ENCODE measurements at regions not wholly inside any gene's neighbourhood (a gene's known extent, or its start where the extent isn't known, plus 50 kb on each side); places are given as distances from the start of the nearest gene placed in this dataset.

DNA sequence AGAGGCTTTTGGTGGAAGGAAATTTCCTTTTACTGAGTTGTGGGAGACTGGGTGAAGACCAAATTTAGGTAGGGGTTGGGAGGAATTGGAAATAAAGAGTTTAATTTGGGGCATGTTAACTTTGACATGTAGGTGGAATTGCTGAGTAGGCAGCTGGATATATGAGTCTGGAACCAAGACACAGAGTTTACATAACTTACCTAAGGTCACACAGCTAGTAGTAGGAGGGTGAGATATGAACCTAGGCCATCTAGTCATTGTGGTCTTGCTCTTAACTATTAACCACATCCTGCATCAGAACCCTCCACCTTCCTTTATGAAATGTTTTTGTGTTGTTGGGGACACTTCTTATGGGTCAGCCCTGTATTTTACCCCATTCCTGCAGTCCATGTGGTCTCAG is 113.1 kb downstream of the ICOS start:
- no peak for DNase-seq

DNA sequence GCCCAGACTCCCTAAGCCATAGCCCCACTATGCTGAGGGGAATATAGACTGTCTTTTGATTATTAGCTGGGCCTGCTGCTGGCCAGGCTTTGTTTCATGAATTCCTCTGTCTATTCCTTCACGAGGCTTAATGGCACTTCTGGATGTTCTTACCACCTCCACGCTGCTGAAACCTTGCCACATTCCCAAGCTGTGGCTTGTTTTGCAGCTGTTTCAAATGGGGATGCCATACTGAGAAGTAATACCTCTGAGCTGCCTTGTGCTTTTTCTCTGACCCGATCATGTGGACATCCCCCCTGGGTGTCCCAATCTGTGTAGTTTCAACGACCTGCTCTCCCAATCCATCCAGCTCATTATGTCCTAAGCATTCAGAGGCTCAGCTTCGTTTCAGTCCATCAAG is 114.1 kb downstream of the ICOS start:
- no peak for DNase-seq

DNA sequence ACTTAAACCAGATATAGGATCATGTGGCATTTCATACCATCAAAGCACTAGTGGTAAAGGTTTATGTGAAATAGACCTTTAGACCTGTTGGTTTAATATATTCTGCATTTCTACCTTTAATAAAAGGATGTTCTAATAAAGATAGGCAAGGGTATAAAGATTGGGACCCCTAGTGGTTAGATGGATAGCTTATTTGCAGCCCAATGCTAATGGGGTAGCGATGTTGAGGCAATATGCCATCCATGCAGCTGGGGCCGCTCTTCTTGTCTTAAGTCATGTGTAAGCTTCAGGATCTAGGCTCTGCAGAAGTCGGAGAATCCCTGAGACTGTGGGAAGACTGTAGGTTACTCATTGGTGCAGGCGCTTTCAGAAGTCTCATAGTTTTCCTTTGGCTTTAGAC is 114.9 kb downstream of the ICOS start:
- DNase-seq = no peak

DNA sequence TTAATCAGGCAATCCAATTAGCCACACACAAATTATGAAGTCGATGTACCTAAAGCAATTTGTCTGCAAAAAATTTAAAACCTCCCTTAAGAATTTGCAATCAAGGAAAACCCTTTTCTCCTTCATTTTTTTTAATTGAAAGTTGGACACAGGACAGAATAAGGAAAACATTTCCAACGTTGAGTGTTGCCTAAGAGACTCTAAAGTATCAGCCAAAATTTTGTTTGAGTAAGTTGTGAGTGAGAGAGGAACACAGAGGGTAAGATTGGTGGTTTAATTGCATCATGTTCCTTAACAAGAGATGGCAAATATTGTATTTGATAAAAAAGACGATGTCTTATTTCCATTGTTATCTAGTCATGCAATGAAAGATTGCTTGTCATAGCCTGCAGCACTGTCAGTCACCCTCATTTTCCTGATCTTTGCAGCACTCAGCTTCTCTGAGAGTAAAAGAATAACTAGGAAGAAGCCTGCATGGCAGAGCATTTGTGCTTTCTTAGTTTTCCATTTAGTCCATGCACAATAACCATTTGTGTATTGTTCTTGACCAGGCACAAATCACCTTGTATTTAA is 115.5 kb downstream of the ICOS start:
- DNase-seq = no peak

DNA sequence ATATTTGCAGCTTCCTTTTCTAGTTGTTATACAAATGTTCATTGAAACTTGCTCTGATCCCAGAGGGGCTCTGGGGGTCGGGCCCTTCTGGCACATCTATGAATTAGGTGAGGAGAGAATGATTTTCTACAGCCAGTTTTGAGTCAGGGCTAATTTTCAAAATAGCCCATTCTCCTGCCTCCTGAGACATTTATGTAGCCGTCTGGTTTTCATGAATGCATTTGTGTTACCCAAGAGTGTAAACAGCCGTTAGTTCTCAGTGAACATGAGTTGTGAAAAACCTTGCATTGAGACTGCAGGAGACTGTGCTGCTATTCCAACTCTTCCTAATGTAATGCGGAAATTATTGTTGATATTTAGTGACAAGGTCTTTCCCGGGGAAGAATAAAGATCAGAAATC is 122.5 kb downstream of the ICOS start:
- no peak for DNase-seq

DNA sequence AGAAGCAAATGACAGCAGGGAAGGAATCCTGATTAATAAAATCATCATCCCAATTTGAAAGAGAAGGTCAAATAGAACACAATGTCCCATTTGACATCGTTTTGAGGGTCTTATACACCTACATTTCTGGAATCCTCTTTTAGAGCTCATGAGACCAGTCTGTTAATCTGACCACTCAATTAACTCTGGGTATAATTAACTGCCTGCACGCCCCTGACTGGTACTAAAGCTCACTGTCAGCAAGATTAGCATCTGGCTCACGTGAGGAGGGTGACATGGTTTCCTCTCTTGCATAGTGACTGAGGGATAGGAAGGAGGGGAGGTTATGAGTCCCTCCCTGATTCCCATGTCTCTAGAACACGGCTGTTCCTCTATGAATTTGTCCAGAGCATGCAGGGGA is 124.3 kb downstream of the ICOS start:
- DNase-seq = no peak

DNA sequence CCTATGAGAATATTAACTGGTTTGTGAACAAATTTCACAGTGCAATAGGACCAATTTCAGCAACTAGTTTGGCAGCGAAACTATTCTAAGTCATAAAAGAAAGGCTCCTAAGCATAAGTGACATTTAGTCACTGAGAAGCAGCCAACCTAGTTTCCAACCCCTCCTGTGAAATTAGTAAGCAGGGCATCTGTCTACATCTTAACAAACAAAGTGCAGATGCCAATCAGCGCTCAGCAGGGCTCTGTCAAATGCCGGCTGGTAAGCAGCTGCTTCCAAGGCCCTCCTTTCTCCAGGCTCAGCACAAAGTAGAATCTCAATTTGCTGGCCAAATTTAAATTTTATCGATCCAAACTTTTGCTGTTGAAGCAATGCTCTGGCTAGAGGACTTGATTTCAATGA is 124.7 kb downstream of the ICOS start:
- no peak for DNase-seq

DNA sequence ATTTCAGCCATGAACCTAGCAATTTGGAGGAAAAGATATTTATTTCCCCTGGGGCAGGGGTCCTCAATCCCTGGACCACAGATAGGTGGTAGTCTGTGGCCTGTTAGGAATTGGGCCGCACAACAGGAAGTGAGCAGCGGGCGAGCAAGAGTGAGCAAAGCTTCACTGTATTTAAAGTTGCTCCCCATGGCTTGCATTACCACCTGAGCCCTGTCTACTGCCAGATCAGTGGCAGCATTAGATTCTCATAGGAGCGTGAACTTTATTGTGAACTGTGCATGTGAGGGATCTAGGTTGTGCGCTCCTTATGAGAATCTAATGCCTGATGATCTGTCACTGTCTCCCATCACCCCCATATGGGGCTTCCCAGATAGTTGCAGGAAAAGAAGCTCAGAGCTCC is 127.6 kb downstream of the ICOS start:
- DNase-seq = no peak

- no peak for DNase-seq
These were observed 129.0 kb downstream of the ICOS start for GRCh38 chr2:204065566-204065965.

DNA sequence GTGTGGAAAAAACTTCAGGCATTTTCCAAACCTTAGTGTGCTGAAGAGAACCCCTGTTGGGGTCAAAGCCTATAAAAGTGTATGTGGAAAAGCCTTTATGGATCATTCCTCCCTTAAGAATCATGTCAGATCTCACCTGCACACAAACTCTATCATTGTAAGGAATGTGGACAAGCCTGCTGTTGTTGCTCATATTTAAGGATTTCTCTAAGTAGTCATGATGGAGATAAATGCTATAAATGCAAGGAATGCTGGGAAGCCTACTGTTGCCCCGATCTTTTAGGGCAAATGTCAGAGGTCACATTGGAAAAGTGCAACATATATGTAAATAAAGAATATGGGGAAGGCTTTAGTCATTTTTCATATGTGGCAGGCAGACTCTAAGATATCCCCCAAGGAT is 129.5 kb downstream of the ICOS start:
- DNase-seq = no peak

GRCh38 chr2:204069804-204070203 is 133.2 kb downstream of the ICOS start:
- DNase-seq = no peak

DNA sequence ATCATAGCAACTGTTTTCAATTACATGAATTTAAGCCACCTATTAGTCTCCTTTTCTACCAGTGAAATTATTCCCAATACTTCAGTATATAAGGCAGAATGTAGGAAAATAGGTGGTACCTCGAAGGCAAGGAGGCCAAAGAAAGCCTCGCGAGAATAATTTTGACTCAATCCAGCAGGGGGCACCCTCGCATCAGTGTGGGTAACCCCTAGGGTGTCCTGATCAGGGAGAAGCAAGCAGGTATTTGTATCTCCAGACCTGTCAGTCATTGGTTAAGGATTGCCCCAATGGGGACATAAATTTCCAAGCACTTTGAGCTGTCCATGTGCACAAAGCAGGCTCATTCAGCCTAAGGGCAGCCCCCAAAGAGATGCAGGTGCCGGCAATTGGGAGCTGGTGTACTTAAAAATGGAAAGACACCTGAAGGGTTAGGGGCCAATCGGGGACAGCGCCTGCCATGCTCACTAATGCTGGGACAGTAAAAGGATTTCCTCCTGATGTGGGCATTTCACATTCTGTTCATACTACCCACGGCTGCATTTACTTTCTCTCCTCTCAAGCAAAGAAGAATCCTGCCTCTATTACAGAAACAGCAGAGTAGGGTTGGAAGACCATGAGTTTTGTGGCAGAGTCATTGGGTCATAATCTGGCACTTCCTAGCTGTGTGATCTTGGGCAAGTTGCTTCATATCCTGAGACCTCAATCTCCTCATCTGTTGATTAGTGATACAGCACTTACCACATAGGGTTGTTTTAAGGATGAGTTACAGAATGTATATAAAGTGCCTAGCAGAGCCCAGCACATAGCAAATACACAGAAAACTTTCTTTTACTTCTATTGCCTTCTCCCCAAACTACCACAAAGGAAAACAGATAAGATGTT is 136.1 kb downstream of the ICOS start:
- peak; percentile 46 for DNase-seq

DNA sequence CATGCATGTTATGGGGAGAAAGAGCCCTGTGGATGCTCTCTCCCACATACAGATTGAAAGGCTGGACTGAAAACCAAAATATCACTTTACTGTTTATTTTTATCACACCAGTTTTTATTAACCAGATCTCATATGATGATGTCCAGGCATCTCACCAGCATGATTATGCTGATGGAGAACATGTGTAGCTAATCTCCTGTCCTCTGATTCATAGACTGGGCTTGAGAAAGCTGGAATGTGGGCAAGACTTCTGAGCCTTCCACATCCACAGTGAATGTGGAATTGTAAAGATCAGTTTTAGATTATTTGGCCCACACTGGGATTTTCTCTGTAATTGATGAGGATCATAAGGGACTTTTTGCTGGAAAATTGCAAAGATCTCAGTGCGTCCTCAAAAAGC is 137.9 kb downstream of the ICOS start:
- DNase-seq = no peak

GRCh38 chr2:204078003-204078698 is 141.6 kb downstream of the ICOS start:
- no peak for DNase-seq

DNA sequence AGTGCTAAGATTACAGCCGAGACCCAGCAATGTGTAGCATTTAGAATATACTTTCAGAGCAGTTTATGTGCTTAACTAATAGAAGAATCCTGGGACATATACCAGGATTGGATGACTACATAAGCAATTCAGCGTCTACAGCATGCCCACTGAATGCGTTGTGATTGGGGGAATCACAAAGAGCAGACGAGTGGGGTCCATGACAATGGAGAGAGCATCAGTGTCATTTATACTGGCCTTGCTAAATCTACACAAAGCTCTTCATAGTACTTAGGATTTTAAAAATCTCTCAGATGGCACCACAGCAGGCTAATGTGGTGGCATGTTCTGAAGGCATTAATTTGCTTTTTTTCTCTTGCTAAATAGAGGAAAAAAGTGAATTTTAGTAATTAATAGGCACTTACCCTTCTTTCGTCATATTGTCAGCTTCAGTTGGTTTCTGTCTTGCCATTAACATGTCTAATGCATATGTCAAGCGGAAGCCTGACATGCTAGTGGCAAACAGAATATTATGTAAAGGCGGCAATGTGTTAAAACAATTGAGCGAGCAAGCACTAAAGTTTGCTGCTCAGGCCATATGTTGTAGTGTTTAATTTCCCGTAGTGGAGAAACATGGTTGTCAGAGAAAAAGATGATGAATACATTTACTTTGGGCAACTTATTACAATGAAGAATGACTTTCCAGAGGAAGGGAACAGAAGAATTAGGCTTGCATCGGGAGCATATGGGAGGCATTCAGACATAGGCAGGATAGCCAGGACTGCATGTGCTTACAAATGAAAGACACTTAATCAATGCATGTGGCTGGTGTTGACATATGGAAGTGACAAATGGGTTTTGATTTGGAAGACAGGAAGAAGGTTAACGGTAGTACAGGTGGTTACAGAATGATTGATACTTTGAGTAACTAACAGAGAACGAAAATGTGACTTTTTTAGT is 145.2 kb downstream of the ICOS start:
- no peak for DNase-seq

- no peak for DNase-seq
These were observed 149.6 kb downstream of the ICOS start for GRCh38 chr2:204086167-204086566.

DNA sequence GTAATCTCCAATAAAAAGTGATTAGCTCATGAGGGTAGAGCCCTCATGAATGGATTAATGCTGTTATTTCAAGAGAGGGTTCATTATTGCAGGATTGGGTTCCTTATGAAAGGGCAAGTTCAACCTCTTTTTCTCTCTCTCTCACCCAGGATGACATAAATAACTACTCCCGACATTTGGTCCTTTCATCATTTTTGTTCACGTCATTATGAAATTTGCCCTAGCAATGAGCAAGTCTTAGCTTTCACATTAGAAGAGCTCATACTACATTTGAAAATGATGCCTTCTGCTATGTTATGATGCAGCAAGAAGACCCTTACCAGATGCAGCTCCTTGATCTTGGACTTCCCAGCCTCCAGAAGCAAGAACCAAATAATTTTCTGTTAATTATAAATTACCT is 152.5 kb downstream of the ICOS start:
- DNase-seq = no peak

DNA sequence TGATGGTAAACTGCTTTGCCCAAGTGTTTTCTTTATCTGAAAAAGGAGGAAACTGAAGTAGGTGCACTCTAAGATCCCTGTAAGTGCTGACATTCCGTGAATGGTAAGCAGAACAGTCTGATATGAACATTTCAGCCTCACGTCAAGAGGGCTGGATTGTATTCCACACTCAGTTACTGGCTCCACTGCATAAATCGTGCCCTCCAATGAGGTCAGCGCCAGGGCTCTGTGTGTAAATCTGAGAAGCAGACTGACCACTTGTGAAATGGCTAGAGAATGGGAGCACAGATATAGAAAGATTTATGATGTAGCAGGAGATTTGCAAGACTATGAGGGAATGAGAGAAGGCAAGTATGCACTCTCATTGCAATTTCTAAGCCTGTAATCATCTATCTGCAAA is 153.0 kb downstream of the ICOS start:
- no peak for DNase-seq

GRCh38 chr2:204090021-204090420 is 153.5 kb downstream of the ICOS start:
- no peak for DNase-seq

GRCh38 chr2:204104811-204105210 is 168.2 kb downstream of the ICOS start:
- no peak for DNase-seq

GRCh38 chr2:204108330-204108751 is 171.8 kb downstream of the ICOS start:
- DNase-seq = peak; percentile 43

- DNase-seq = no peak
These were observed 172.3 kb downstream of the ICOS start for GRCh38 chr2:204108781-204109295.

GRCh38 chr2:204109681-204110080 is 173.1 kb downstream of the ICOS start:
- no peak for DNase-seq

Data from activated gamma-delta T cell treated with Interleukin-2 at 50 U/mL for 16 hours (primary cell).